ENCODE measurements at regions not wholly inside any gene's neighbourhood (a gene's known extent, or its start where the extent isn't known, plus 50 kb on each side); places are given as distances from the start of the nearest gene placed in this dataset.

GRCh38 chr9:13990994-13991393 lies 322.9 kb downstream of the NFIB start:
- TF ChIP-seq ZFX (IDR thresholded peaks at IDR 0.05; ENCODE audit: borderline replicate concordance) = no peak
- TF ChIP-seq, protein P1, sequence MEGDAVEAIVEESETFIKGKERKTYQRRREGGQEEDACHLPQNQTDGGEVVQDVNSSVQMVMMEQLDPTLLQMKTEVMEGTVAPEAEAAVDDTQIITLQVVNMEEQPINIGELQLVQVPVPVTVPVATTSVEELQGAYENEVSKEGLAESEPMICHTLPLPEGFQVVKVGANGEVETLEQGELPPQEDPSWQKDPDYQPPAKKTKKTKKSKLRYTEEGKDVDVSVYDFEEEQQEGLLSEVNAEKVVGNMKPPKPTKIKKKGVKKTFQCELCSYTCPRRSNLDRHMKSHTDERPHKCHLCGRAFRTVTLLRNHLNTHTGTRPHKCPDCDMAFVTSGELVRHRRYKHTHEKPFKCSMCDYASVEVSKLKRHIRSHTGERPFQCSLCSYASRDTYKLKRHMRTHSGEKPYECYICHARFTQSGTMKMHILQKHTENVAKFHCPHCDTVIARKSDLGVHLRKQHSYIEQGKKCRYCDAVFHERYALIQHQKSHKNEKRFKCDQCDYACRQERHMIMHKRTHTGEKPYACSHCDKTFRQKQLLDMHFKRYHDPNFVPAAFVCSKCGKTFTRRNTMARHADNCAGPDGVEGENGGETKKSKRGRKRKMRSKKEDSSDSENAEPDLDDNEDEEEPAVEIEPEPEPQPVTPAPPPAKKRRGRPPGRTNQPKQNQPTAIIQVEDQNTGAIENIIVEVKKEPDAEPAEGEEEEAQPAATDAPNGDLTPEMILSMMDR (IDR thresholded peaks at IDR 0.05) = no peak
- H3K27ac ChIP-seq = no peak overlapping the region

GRCh38 chr9:13990331-13990730 lies 323.6 kb downstream of the NFIB start:
- no peak for TF ChIP-seq ZFX (IDR thresholded peaks at IDR 0.05; ENCODE audit: borderline replicate concordance)
- TF ChIP-seq, protein P1 (IDR thresholded peaks at IDR 0.05) = no peak
- H3K27ac ChIP-seq = no peak overlapping the region

DNA sequence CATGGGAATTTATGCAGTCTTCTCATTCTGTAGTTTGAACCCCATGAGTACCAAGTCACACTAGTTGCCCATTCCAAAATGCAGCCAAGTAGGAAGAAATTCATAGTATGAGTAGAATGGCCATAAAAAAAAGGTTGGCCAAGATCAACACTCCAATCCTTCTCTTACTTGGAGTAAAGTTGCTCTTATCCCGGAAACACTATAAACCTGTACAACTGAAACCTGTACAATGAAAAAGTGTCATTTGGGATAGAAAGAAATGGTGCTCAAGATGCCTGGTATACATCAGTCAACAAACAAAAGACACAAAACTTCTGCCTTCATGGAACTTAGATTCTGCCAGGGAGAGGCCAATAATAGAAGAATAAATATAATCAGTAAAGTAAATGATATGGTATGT lies 325.0 kb downstream of the NFIB start:
- no peak overlapping the region for H3K27ac ChIP-seq
- TF ChIP-seq, protein P1 (IDR thresholded peaks at IDR 0.05) = no peak
- no peak for TF ChIP-seq ZFX (IDR thresholded peaks at IDR 0.05; ENCODE audit: borderline replicate concordance)

DNA sequence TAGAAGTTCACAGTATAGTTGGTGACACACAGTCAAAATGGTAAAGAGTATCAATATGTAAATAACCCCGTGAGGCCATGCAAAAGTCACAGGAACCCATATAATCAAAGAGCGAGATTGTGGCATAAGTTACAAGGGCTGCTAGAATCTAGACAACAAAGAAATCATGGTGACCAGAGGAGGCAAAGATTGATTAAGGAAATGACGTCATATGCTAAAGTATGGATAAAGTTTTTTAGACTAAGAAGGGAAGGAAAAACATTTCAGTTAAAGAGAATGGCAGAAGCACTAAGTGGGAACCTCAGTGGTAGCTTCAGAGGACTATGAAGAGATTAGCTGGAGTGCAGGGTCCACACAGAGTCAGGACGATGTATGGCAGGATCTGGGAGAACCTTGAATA lies 330.3 kb downstream of the NFIB start:
- H3K27ac ChIP-seq = no peak overlapping the region
- TF ChIP-seq, protein P1 (IDR thresholded peaks at IDR 0.05) = no peak
- TF ChIP-seq ZFX (IDR thresholded peaks at IDR 0.05; ENCODE audit: borderline replicate concordance) = no peak

DNA sequence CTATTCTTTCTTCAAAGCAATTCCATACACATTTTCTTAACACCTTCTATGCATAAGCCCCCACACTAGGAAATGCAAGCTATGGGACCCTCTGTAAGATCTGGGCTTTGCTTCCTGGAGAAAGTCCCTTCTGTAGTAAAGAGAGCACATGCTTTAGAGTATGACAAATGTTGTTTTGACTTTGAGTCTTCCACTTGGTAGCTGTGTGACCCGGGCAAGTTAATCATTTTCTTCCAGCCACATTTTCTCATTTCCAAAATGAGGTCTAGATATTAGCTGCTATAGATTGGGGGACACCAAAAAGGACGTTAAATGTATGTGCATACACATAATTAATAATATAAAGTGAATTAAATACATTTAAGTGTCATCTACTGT lies 334.0 kb downstream of the NFIB start:
- TF ChIP-seq ZFX (IDR thresholded peaks at IDR 0.05; ENCODE audit: borderline replicate concordance) = no peak
- TF ChIP-seq, protein P1 (IDR thresholded peaks at IDR 0.05) = no peak
- no peak overlapping the region for H3K27ac ChIP-seq

DNA sequence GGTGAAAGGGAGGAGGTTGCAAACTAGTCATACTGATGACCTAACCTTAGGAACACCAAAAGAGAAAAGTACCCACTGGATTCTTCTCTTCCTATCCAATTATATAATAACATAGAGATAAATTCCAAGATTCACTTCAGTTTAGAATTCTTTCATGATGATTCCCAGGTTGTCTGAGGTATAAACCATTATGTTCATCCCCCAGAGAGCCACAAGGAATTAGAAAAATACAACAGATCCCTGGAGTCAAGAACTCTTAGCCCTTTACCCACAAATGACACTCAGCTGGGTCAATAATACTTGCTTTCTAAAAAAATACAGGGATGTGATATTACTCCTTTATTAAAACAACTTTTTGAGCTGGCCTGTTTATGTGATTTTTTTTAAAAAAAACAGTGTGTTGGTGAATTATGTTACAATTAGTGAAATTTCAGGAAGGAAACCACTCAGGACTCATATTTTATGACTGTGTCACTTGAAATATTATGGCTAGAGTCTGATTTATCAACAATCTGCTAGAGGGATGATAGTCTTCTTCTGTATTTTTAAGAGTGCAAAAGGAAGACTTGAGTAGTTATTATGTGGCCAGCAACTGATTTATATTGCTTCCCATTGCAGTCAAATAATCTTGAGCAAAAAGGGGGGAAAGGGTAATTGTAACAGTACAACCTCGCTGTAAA lies 338.2 kb downstream of the NFIB start:
- TF ChIP-seq ZFX (IDR thresholded peaks at IDR 0.05; ENCODE audit: borderline replicate concordance) = no peak
- TF ChIP-seq, protein P1 (IDR thresholded peaks at IDR 0.05) = no peak
- H3K27ac ChIP-seq = no peak overlapping the region

DNA sequence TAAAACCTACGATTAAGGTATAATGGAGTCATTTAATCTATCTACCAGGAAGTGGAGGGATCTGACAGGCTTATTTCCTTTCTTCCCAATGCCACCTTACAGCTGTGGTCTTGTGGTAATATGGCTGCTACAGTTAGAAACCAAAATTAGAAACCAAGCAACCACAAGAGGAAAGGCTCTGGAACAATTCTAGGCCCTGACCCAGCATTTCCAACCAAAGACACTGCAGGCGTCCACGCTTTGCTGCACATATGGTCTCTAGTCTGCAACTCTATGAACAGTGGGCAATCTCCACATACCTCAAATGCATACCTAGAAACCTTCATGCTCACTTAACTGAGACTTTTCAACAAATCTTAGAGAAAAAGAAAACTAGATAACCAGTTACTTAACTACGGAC lies 339.1 kb downstream of the NFIB start:
- H3K27ac ChIP-seq = no peak overlapping the region
- TF ChIP-seq, protein P1 (IDR thresholded peaks at IDR 0.05) = no peak
- TF ChIP-seq ZFX (IDR thresholded peaks at IDR 0.05; ENCODE audit: borderline replicate concordance) = no peak
